Activated CD8-positive, alpha-beta T cell treated with anti-CD3 and anti-CD28 coated beads for 36 hours (primary cell): ENCODE measurements at regions not wholly inside any gene's neighbourhood (a gene's known extent, or its start where the extent isn't known, plus 50 kb on each side); places are given as distances from the start of the nearest gene placed in this dataset.

ENCODE experiments used
- ATAC-seq: fragments of 200-7000 bp; cut with Tn5 transposase; one replicate; pipeline ENCODE4 v1.10.0; 2021; ENCODE audit warnings: mild to moderate bottlenecking, moderate library complexity
- CTCF ChIA-PET: fragments of 350-600 bp; sonication (Branson Sonifier 250); formaldehyde crosslinking; loops from one replicate; lab custom pipeline; 2021; ENCODE audit warnings: antibody characterized with exemption; lab: Charles Lee
- POLR2A ChIA-PET: fragments of 350-600 bp; sonication (Branson Sonifier 250); formaldehyde crosslinking; loops from one replicate; lab custom pipeline; 2021; ENCODE audit warnings: antibody characterized with exemption; lab: Charles Lee
- DNase-seq: peaks from one replicate; pipeline ENCODE4 v3.0.0-alpha.2; 2020
- H3K27ac Mint-ChIP-seq: one replicate; pipeline ENCODE4 v1.8.0; 2021; ENCODE audit warnings: mild to moderate bottlenecking, mixed read lengths
- H3K27me3 Mint-ChIP-seq: one replicate; pipeline ENCODE4 v1.8.0; 2021; ENCODE audit warnings: mixed read lengths
- H3K36me3 Mint-ChIP-seq: one replicate; pipeline ENCODE4 v1.8.0; 2021; ENCODE audit warnings: low read depth, mixed read lengths
- H3K4me1 Mint-ChIP-seq: one replicate; pipeline ENCODE4 v1.8.0; 2021; ENCODE audit warnings: low read depth, mixed read lengths
- H3K4me3 Mint-ChIP-seq: one replicate; pipeline ENCODE4 v1.8.0; 2021; ENCODE audit warnings: mild to moderate bottlenecking, moderate library complexity, mixed read lengths
- H3K9me3 Mint-ChIP-seq: one replicate; pipeline ENCODE4 v1.8.0; 2021; ENCODE audit warnings: mixed read lengths
- intact Hi-C: fragments of 100-400 bp; cut with micrococcal nuclease; formaldehyde crosslinking; loops from one replicate; pipeline ENCODE4 v1.10.0; 2022
- TF ChIP-seq, protein P1 (sequence below): fragments of 200-600 bp; IDR thresholded peaks from one replicate; pipeline ENCODE4 v1.8.0; 2022; ENCODE audit warnings: antibody characterized with exemption, mild to moderate bottlenecking

DNA sequence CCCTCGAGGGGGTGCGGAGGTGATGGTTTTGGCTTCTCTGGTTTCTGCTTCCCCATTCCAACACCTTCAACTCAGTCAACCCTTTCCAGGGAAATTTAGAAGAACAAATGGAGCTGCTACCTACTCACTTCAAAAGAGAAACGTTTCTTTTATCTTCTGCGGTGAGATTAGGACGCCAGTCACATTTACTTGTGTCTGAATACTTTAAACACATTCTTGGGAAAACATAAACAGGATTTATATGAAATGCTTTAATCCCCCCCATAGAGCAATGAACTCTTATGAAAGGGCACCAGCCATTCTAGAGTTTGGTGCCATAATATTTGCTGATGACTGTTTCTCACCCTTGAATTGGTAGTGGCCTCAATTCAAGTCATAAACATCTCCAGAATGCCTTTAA lies 253.2 kb upstream of the APCDD1 start:
- DNase-seq, result no peak
- H3K9me3 Mint-ChIP-seq, result no peaks in the 10 kb centered on the region
- no peaks in the 10 kb centered on the region for H3K36me3 Mint-ChIP-seq
- intact Hi-C loops, result no loop called here
- POLR2A ChIA-PET, result no interaction called here
- no peaks in the 10 kb centered on the region for H3K4me1 Mint-ChIP-seq
- no peak overlapping the region for H3K4me3 Mint-ChIP-seq
- CTCF ChIA-PET, result no interaction called here
- no peak for ATAC-seq
- TF ChIP-seq, protein P1, sequence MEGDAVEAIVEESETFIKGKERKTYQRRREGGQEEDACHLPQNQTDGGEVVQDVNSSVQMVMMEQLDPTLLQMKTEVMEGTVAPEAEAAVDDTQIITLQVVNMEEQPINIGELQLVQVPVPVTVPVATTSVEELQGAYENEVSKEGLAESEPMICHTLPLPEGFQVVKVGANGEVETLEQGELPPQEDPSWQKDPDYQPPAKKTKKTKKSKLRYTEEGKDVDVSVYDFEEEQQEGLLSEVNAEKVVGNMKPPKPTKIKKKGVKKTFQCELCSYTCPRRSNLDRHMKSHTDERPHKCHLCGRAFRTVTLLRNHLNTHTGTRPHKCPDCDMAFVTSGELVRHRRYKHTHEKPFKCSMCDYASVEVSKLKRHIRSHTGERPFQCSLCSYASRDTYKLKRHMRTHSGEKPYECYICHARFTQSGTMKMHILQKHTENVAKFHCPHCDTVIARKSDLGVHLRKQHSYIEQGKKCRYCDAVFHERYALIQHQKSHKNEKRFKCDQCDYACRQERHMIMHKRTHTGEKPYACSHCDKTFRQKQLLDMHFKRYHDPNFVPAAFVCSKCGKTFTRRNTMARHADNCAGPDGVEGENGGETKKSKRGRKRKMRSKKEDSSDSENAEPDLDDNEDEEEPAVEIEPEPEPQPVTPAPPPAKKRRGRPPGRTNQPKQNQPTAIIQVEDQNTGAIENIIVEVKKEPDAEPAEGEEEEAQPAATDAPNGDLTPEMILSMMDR, result no peak
- no peak overlapping the region for H3K27ac Mint-ChIP-seq
- no peaks in the 10 kb centered on the region for H3K27me3 Mint-ChIP-seq

DNA sequence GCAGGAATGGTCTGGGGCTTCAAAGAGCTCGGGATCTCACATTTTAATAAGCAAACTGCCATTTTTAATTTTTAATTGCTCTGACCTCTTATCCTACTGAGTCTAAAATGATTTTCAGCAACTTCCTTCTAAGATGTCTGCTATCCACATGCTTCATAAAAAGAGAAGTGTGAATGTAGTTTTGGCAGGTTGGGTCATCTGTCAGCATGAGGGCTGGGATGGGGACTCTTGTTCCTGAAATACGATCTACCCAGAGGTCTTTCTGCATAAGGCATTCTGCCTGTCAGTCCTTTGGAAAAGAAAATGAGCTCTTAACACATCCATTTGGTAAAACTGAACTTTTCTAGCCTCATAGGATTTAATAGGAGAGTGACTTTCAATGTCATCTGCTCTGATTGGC lies 252.8 kb upstream of the APCDD1 start:
- intact Hi-C loops, result no loop called here
- Mint-ChIP-seq H3K4me1 (no peaks in the 10 kb centered on the region), H3K27me3 (no peaks in the 10 kb centered on the region), H3K27ac (no peak overlapping the region), H3K9me3 (no peaks in the 10 kb centered on the region), H3K36me3 (no peaks in the 10 kb centered on the region), H3K4me3 (no peak overlapping the region)
- DNase-seq, result no peak
- ChIA-PET POLR2A (no interaction called here), CTCF (no interaction called here)
- TF ChIP-seq, protein P1, result no peak
- no peak for ATAC-seq

DNA sequence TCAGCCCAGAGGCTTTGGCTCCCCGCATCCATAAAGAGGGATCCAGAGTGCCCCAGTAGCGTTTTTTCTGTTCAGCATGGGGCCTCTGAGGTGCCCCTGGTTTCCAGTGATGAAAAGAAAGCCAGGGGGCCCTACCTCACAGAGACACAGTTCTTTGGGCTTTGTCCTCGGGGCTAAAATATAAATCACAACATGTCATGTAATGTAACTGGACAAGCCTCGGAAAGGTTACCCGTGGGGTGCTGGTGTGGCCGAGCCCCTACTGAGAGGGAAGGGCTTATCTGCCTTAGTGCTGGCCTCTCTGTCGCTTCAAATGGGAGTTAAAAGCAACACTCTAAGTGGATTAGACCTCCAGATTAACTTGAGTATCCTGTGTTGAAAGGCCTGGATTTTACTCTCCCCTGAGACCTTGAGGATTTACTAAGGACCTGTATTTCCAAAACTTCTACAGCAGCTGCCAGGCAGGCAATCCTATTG lies 251.6 kb upstream of the APCDD1 start:
- TF ChIP-seq, protein P1, result no peak
- ATAC-seq (no peak), DNase-seq (no peak)
- no peaks in the 10 kb centered on the region for H3K4me1 Mint-ChIP-seq
- H3K36me3 Mint-ChIP-seq, result no peaks in the 10 kb centered on the region
- H3K9me3 Mint-ChIP-seq, result no peaks in the 10 kb centered on the region
- ChIA-PET CTCF (no interaction called here), POLR2A (no interaction called here)
- H3K27me3 Mint-ChIP-seq, result no peaks in the 10 kb centered on the region
- intact Hi-C loops, result no loop called here
- H3K27ac Mint-ChIP-seq, result no peak overlapping the region
- H3K4me3 Mint-ChIP-seq, result no peak overlapping the region

DNA sequence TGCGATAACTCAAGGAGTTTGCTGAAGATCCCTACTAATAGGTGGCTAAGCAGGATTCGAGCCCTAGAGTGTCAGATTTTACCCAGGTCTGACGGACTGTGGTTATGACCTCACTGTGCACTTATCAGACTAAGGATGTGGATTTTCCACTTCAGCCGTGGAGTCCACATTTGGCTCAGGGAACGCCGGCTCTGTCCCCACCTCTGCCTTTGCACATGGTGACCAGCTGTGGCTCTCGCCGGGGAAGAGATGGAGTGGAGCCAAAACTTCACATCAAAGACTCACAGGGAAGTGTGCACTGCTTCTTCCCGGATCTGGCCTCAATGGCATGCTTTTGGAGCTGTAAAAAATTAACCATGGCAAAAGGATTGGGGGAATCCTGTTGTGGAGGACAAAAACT lies 249.3 kb upstream of the APCDD1 start:
- ChIA-PET POLR2A (no interaction called here), CTCF (no interaction called here)
- no peak for ATAC-seq

DNA sequence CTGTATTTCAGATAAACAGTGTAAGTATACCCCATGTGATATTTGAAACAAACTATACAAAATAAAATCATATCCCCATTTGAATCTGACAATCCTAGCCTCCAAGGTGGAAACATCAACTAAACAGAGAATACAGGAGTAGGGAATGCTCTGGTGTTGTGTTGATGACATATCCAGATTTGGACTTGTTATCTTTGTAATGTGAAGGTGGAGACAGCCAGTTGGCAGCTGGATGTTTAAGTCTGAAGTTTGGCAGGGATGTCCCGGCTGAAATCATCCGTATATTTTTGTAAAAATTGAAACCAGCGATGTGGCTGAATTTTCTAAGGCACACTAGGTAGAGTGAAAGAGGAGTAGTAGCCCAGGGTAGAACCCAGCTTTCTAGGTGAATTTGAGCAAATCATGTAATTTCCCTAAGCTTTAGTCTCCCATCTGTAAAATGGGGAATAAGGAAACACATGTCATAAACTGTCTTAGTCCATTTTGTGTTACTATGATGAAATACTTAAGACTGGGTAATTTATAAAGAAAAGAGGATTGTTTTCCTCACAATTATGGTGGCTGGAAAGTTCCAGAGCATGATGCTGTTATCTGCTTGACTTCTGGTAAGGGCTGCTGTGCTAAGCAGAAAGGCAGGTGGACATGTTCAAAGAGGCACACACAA lies 246.6 kb upstream of the APCDD1 start:
- TF ChIP-seq, protein P1, result no peak
- no peak for DNase-seq
- no peak overlapping the region for H3K4me3 Mint-ChIP-seq
- no peaks in the 10 kb centered on the region for H3K4me1 Mint-ChIP-seq
- POLR2A ChIA-PET, result no interaction called here
- no peak for ATAC-seq
- intact Hi-C loops, result no loop called here
- CTCF ChIA-PET, result no interaction called here
- H3K9me3 Mint-ChIP-seq, result no peaks in the 10 kb centered on the region
- H3K36me3 Mint-ChIP-seq, result no peaks in the 10 kb centered on the region
- no peak overlapping the region for H3K27ac Mint-ChIP-seq
- peaks cover 1% of the 10 kb centered on the region for H3K27me3 Mint-ChIP-seq

More for the DNA sequence above, 249.3 kb upstream of the APCDD1 start:
- H3K27ac Mint-ChIP-seq, result no peak overlapping the region
- H3K4me1 Mint-ChIP-seq, result no peaks in the 10 kb centered on the region
- no peaks in the 10 kb centered on the region for H3K36me3 Mint-ChIP-seq
- no peak for DNase-seq
- H3K9me3 Mint-ChIP-seq, result no peaks in the 10 kb centered on the region
- intact Hi-C loops, result no loop called here
- H3K27me3 Mint-ChIP-seq, result no peaks in the 10 kb centered on the region
- TF ChIP-seq, protein P1, result no peak
- H3K4me3 Mint-ChIP-seq, result no peak overlapping the region
